ENCODE measurements at regions not wholly inside any gene's neighbourhood (a gene's known extent, or its start where the extent isn't known, plus 50 kb on each side); places are given as distances from the start of the nearest gene placed in this dataset.
"Not testable (repeated sequence)": the region's sequence is repeated elsewhere in the genome, so short reads cannot be mapped to it uniquely, and the experiment has no call there.

- no peaks in the 10 kb centered on the region for H3K79me1 ChIP-seq (ENCODE audit: low read length)
- H3K79me2 ChIP-seq (ENCODE audit: control insufficient read depth, insufficient read depth, low read length) = no peaks in the 10 kb centered on the region
- no peak overlapping the region for H3K4ac ChIP-seq (ENCODE audit: low read depth, low read length)
- H3K23ac ChIP-seq (ENCODE audit: low read length) = no peak overlapping the region
- H4K8ac ChIP-seq (ENCODE audit: low read depth, low read length) = no peak overlapping the region
- no peak for DNase-seq
- no peak overlapping the region for H4K5ac ChIP-seq (ENCODE audit: low read length)
- H3K27me3 ChIP-seq (ENCODE audit: insufficient read depth, low read length, poor library complexity) = no peaks in the 10 kb centered on the region
- H2BK120ac ChIP-seq (ENCODE audit: low read depth, low read length) = no peak overlapping the region
- H3K4me3 ChIP-seq (ENCODE audit: low read length) = no peak overlapping the region
- no CpG with 5 or more reads among the region's 16 CpGs for WGBS (ENCODE audit: extremely low coverage, insufficient coverage, low lambda C conversion rate)
- no peak overlapping the region for H3K27ac ChIP-seq (ENCODE audit: low read depth, low read length)
- H2BK15ac ChIP-seq (replicated peaks; ENCODE audit: low read depth) = no peak overlapping the region
- H3K4me1 ChIP-seq (ENCODE audit: control insufficient read depth, low read depth, low read length) = no peaks in the 10 kb centered on the region
- no peak overlapping the region for H3K9ac ChIP-seq (ENCODE audit: low read length)
- no peak overlapping the region for H3K18ac ChIP-seq (ENCODE audit: low read length)
- no peak overlapping the region for H2AK5ac ChIP-seq (ENCODE audit: low read length)
- no peak overlapping the region for H3K4me2 ChIP-seq (ENCODE audit: low read length)
- no peak overlapping the region for H3K56ac ChIP-seq (ENCODE audit: low read length)
- no peaks in the 10 kb centered on the region for H3K36me3 ChIP-seq (ENCODE audit: control insufficient read depth, insufficient read depth, low read length)
- no peak overlapping the region for H2BK5ac ChIP-seq (ENCODE audit: low read length)
These were observed 186.0 kb upstream of the ZNF469 start for GRCh38 chr16:88196471-88197400.

- Histone ChIP-seq H3K56ac (ENCODE audit: low read length) (no peak overlapping the region), H3K4me2 (ENCODE audit: low read length) (no peak overlapping the region), H3K4ac (ENCODE audit: low read depth, low read length) (no peak overlapping the region), H3K27me3 (ENCODE audit: insufficient read depth, low read length, poor library complexity) (no peaks in the 10 kb centered on the region), H3K79me2 (ENCODE audit: control insufficient read depth, insufficient read depth, low read length) (no peaks in the 10 kb centered on the region), H2BK5ac (ENCODE audit: low read length) (no peak overlapping the region), H4K8ac (ENCODE audit: low read depth, low read length) (no peak overlapping the region), H3K79me1 (ENCODE audit: low read length) (no peaks in the 10 kb centered on the region), H2BK120ac (ENCODE audit: low read depth, low read length) (no peak overlapping the region), H3K9ac (ENCODE audit: low read length) (no peak overlapping the region), H3K36me3 (ENCODE audit: control insufficient read depth, insufficient read depth, low read length) (no peaks in the 10 kb centered on the region), H3K18ac (ENCODE audit: low read length) (no peak overlapping the region), H4K5ac (ENCODE audit: low read length) (no peak overlapping the region), H3K27ac (ENCODE audit: low read depth, low read length) (no peak overlapping the region), H3K23ac (ENCODE audit: low read length) (no peak overlapping the region), H3K4me1 (ENCODE audit: control insufficient read depth, low read depth, low read length) (no peaks in the 10 kb centered on the region), H2AK5ac (ENCODE audit: low read length) (no peak overlapping the region), H2BK15ac (replicated peaks; ENCODE audit: low read depth) (no peak overlapping the region), H3K4me3 (ENCODE audit: low read length) (no peak overlapping the region)
- no CpG with 5 or more reads among the region's 20 CpGs for WGBS (ENCODE audit: extremely low coverage, insufficient coverage, low lambda C conversion rate)
- DNase-seq = no peak
These were observed 185.0 kb upstream of the ZNF469 start for GRCh38 chr16:88197481-88198456.

GRCh38 chr16:88198457-88199295 lies 184.1 kb upstream of the ZNF469 start:
- H2BK5ac ChIP-seq (ENCODE audit: low read length); H4K5ac ChIP-seq (ENCODE audit: low read length); H2BK120ac ChIP-seq (ENCODE audit: low read depth, low read length); DNase-seq; H3K18ac ChIP-seq (ENCODE audit: low read length); H2BK15ac ChIP-seq (replicated peaks; ENCODE audit: low read depth); H3K56ac ChIP-seq (ENCODE audit: low read length); H3K4me2 ChIP-seq (ENCODE audit: low read length); H3K4me3 ChIP-seq (ENCODE audit: low read length); H3K79me2 ChIP-seq (ENCODE audit: control insufficient read depth, insufficient read depth, low read length); H3K27ac ChIP-seq (ENCODE audit: low read depth, low read length); H3K23ac ChIP-seq (ENCODE audit: low read length); H4K8ac ChIP-seq (ENCODE audit: low read depth, low read length); H3K4ac ChIP-seq (ENCODE audit: low read depth, low read length); H3K9ac ChIP-seq (ENCODE audit: low read length); H3K27me3 ChIP-seq (ENCODE audit: insufficient read depth, low read length, poor library complexity); H3K79me1 ChIP-seq (ENCODE audit: low read length); H3K36me3 ChIP-seq (ENCODE audit: control insufficient read depth, insufficient read depth, low read length); H2AK5ac ChIP-seq (ENCODE audit: low read length); H3K4me1 ChIP-seq (ENCODE audit: control insufficient read depth, low read depth, low read length): not testable (repeated sequence)
- WGBS (ENCODE audit: extremely low coverage, insufficient coverage, low lambda C conversion rate) = no CpG with 5 or more reads among the region's 26 CpGs

GRCh38 chr16:88199296-88200153 lies 183.2 kb upstream of the ZNF469 start:
- not testable (repeated sequence) for H3K4me2 ChIP-seq (ENCODE audit: low read length); H3K27ac ChIP-seq (ENCODE audit: low read depth, low read length); H4K5ac ChIP-seq (ENCODE audit: low read length); H2BK5ac ChIP-seq (ENCODE audit: low read length); H3K18ac ChIP-seq (ENCODE audit: low read length); H3K27me3 ChIP-seq (ENCODE audit: insufficient read depth, low read length, poor library complexity); H3K4me3 ChIP-seq (ENCODE audit: low read length); H2BK120ac ChIP-seq (ENCODE audit: low read depth, low read length); H2AK5ac ChIP-seq (ENCODE audit: low read length); DNase-seq; H2BK15ac ChIP-seq (replicated peaks; ENCODE audit: low read depth); H3K79me2 ChIP-seq (ENCODE audit: control insufficient read depth, insufficient read depth, low read length); H3K4ac ChIP-seq (ENCODE audit: low read depth, low read length); H3K36me3 ChIP-seq (ENCODE audit: control insufficient read depth, insufficient read depth, low read length); H4K8ac ChIP-seq (ENCODE audit: low read depth, low read length); H3K79me1 ChIP-seq (ENCODE audit: low read length); H3K56ac ChIP-seq (ENCODE audit: low read length); H3K23ac ChIP-seq (ENCODE audit: low read length); H3K4me1 ChIP-seq (ENCODE audit: control insufficient read depth, low read depth, low read length); H3K9ac ChIP-seq (ENCODE audit: low read length)
- WGBS (ENCODE audit: extremely low coverage, insufficient coverage, low lambda C conversion rate) = no CpG with 5 or more reads among the region's 25 CpGs
